MM.1S (cell line): ENCODE measurements at regions not wholly inside any gene's neighbourhood (a gene's known extent, or its start where the extent isn't known, plus 50 kb on each side); places are given as distances from the start of the nearest gene placed in this dataset.

Experiments used
- CTCF ChIP-seq: fragments of 300-600 bp; sonication (generic); IDR thresholded peaks from 2 replicates; pipeline ENCODE4 v1.5.1; 2016; ENCODE audit warnings: antibody characterized with exemption, low read length, mixed read lengths
- EZH2 ChIP-seq: fragments of 300-600 bp; sonication (generic); optimal IDR thresholded peaks from 2 replicates; pipeline ENCODE3; 2017; ENCODE audit warnings: low read depth, mild to moderate bottlenecking, antibody characterized with exemption, low read length, mixed read lengths
- EZH2phosphoT487 ChIP-seq: fragments of 300-600 bp; sonication (generic); IDR thresholded peaks from 2 replicates; pipeline ENCODE4 v1.6.1; 2018; ENCODE audit warnings: antibody characterized with exemption, low read length

DNA sequence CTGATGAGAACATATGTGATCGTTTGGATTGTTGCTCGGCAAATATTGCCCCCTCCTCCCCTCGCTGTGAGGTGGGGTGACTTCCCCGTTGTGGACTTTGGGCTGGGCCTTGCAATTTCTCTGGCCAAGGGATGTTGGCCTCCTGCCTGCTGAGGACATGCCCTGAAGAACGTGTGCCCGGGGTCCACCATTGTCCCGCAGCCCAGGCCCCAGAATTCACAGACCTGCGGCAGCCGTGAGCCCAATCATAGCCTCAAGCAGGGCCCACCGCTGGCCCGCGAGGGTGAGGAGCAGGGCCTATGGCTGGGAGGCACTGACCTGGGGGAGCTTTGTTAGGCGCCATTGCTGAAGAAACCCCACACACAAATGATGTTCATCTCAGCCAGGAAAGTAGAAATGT, 58.3 kb upstream of the ACTRT2 start:
- no peak for TF ChIP-seq CTCF
- no peak for TF ChIP-seq EZH2
- no peak for TF ChIP-seq EZH2phosphoT487
